SK-N-SH (cell line): ENCODE measurements at regions not wholly inside any gene's neighbourhood (a gene's known extent, or its start where the extent isn't known, plus 50 kb on each side); places are given as distances from the start of the nearest gene placed in this dataset.
A peak's percentile ranks its signal among the peaks of the same experiment; 100 is the strongest.

Experiments used
- CTCF ChIA-PET: fragments of 300-600, 350-600 bp; formaldehyde crosslinking; extraction: SDS; loops from one replicate; lab custom pipeline; 2021; lab: Yijun Ruan, JAX
- POLR2A ChIA-PET: fragments of 350-600 bp; sonication (Branson Sonifier 250); formaldehyde crosslinking; extraction: SDS; loops from one replicate; lab custom pipeline; 2020; ENCODE audit warnings: antibody characterized with exemption, inconsistent platforms; lab: Yijun Ruan, JAX
- DNase-seq: peaks from one replicate; pipeline ENCODE4 v3.0.0; 2012
- H2AFZ ChIP-seq: fragments of 200-600 bp; sonication (generic); 2 replicates; pipeline ENCODE4 v1.8.1; 2016; ENCODE audit warnings: antibody characterized with exemption, mild to moderate bottlenecking, low read depth
- H3F3A ChIP-seq: fragments of 200-600 bp; sonication (generic); replicated peaks from 2 replicates; pipeline ENCODE3; 2016; ENCODE audit warnings: antibody characterized with exemption, mild to moderate bottlenecking; ENCODE audit not compliant: insufficient read depth
- H3K27ac ChIP-seq, 2 experiments: fragments of 200-500 bp in 1 of 2; fragments of 200-600 bp in 1 of 2; sonication (Bioruptor generic) in 1 of 2; sonication (generic), shearing (Covaris generic) in 1 of 2; 2 replicates each; pipeline versions ENCODE4 v1.5.1 to v1.6.1; 2014 to 2016; ENCODE audit warnings: low read depth in 2 of 2, inconsistent platforms in 1 of 2, low read length in 1 of 2, mild to moderate bottlenecking in 1 of 2, mixed read lengths in 1 of 2
- H3K27me3 ChIP-seq: fragments of 200-600 bp; sonication (generic), shearing (Covaris generic); 2 replicates; pipeline ENCODE4 v1.6.1; 2016; ENCODE audit warnings: mixed run types; ENCODE audit not compliant: insufficient read depth
- H3K36me3 ChIP-seq, 2 experiments: fragments of 200-500 bp in 1 of 2; fragments of 200-600 bp in 1 of 2; sonication (Bioruptor generic) in 1 of 2; sonication (generic) in 1 of 2; replicated peaks in 1 of 2; 2 replicates each; pipeline versions ENCODE3 to v1.5.1; 2014 to 2016; ENCODE audit warnings: low read length in 1 of 2, mild to moderate bottlenecking in 1 of 2; ENCODE audit not compliant: insufficient read depth in 2 of 2, control insufficient read depth in 1 of 2
- H3K4me1 ChIP-seq, 2 experiments: fragments of 200-500 bp in 1 of 2; fragments of 200-600 bp in 1 of 2; sonication (Bioruptor generic) in 1 of 2; sonication (generic), shearing (Covaris generic) in 1 of 2; 2 replicates each; pipeline versions ENCODE4 v1.5.1 to v1.6.1; 2014 to 2016; ENCODE audit warnings: low read depth in 1 of 2, low read length in 1 of 2, mixed run types in 1 of 2; ENCODE audit not compliant: insufficient read depth in 2 of 2, control insufficient read depth in 1 of 2
- H3K4me2 ChIP-seq: fragments of 200-600 bp; sonication (generic), shearing (Covaris generic); 2 replicates; pipeline ENCODE4 v1.6.1; 2017; ENCODE audit warnings: mixed run types
- H3K4me3 ChIP-seq, 2 experiments: fragments of 200-500 bp in 1 of 2; fragments of 200-600 bp in 1 of 2; sonication (Bioruptor generic) in 1 of 2; sonication (generic), shearing (Covaris generic) in 1 of 2; 2 replicates each; pipeline versions ENCODE4 v1.5.1 to v1.8.1; 2014 to 2016; ENCODE audit warnings: low read depth in 2 of 2, inconsistent platforms in 1 of 2, low read length in 1 of 2, mild to moderate bottlenecking in 1 of 2, mixed read lengths in 1 of 2, moderate library complexity in 1 of 2
- H3K79me2 ChIP-seq: fragments of 200-600 bp; sonication (generic); 2 replicates; pipeline ENCODE4 v1.8.1; 2017; ENCODE audit warnings: mild to moderate bottlenecking; ENCODE audit not compliant: insufficient read depth
- H3K9ac ChIP-seq: fragments of 200-600 bp; sonication (generic); 2 replicates; pipeline ENCODE4 v1.6.1; 2017; ENCODE audit warnings: mixed run types
- H3K9me2 ChIP-seq: fragments of 200-600 bp; sonication (generic); 2 replicates; pipeline ENCODE4 v1.6.1; 2017; ENCODE audit warnings: mixed run types
- H3K9me3 ChIP-seq: fragments of 200-600 bp; sonication (generic); 2 replicates; pipeline ENCODE4 v1.6.1; 2017; ENCODE audit warnings: mixed run types, mild to moderate bottlenecking, moderate library complexity
- H4K20me1 ChIP-seq: fragments of 200-600 bp; sonication (generic); 2 replicates; pipeline ENCODE4 v1.6.1; 2017; ENCODE audit warnings: mild to moderate bottlenecking, mixed run types; ENCODE audit not compliant: insufficient read depth
- CTCF ChIP-seq: fragments of 200-600 bp; sonication (generic); IDR thresholded peaks from 2 replicates; pipeline ENCODE4 v1.6.1; 2017; ENCODE audit warnings: antibody characterized with exemption, mild to moderate bottlenecking, moderate library complexity
- ELF1 ChIP-seq: IDR thresholded peaks from 2 replicates; pipeline ENCODE4 v1.4.0; 2012
- EP300 ChIP-seq, 2 experiments: IDR thresholded peaks; 2 replicates each; pipeline versions ENCODE4 v1.4.0 to v1.6.1; 2012; ENCODE audit warnings: borderline replicate concordance in 1 of 2, low read depth in 1 of 2, low read length in 1 of 2
- FOSL2 ChIP-seq: IDR thresholded peaks from 2 replicates; pipeline ENCODE4 v1.4.0; 2012; ENCODE audit warnings: low read depth, mild to moderate bottlenecking, moderate library complexity, borderline replicate concordance
- FOXJ3 ChIP-seq: sonication (generic); formaldehyde crosslinking; IDR thresholded peaks from 2 replicates; pipeline ENCODE4 v1.5.1; 2020; ENCODE audit warnings: mild to moderate bottlenecking, missing genetic modification reagents
- FOXM1 ChIP-seq: IDR thresholded peaks from 2 replicates; pipeline ENCODE4 v1.4.0; 2012; ENCODE audit warnings: low read depth, mild to moderate bottlenecking
- GABPA ChIP-seq: IDR thresholded peaks from 2 replicates; pipeline ENCODE4 v1.4.0; 2012; ENCODE audit warnings: low read depth, mild to moderate bottlenecking
- IRF3 ChIP-seq: fragments of 150-350 bp; IDR thresholded peaks from 2 replicates; pipeline ENCODE4 v1.6.1; 2016; ENCODE audit warnings: mild to moderate bottlenecking, low read depth, low read length
- MEF2A ChIP-seq: IDR thresholded peaks from 2 replicates; pipeline ENCODE4 v1.4.0; 2012; ENCODE audit warnings: low read depth, borderline replicate concordance
- MXI1 ChIP-seq: IDR thresholded peaks from 2 replicates; pipeline ENCODE4 v1.6.1; 2012; ENCODE audit warnings: mild to moderate bottlenecking, low read depth, low read length, improper control_type of control experiment
- NFIC ChIP-seq: IDR thresholded peaks from 2 replicates; pipeline ENCODE4 v1.4.0; 2012; ENCODE audit warnings: borderline replicate concordance
- POLR2AphosphoS5 ChIP-seq: IDR thresholded peaks from 2 replicates; pipeline ENCODE4 v1.6.1; 2012; ENCODE audit warnings: low read depth, low read length
- RFX5 ChIP-seq: IDR thresholded peaks from 2 replicates; pipeline ENCODE4 v1.6.1; 2012; ENCODE audit warnings: mild to moderate bottlenecking, improper control_type of control experiment, low read length
- RXRA ChIP-seq: IDR thresholded peaks from 2 replicates; pipeline ENCODE4 v1.4.0; 2012; ENCODE audit warnings: low read depth, mild to moderate bottlenecking, borderline replicate concordance
- SIN3A ChIP-seq: IDR thresholded peaks from 2 replicates; pipeline ENCODE4 v1.6.1; 2012; ENCODE audit warnings: low read depth, mild to moderate bottlenecking, low read length, moderate library complexity, borderline replicate concordance
- SMC3 ChIP-seq: IDR thresholded peaks from 2 replicates; pipeline ENCODE4 v1.6.1; 2012; ENCODE audit warnings: low read depth, low read length, improper control_type of control experiment
- TCF12 ChIP-seq: IDR thresholded peaks from 2 replicates; pipeline ENCODE4 v1.4.0; 2012
- TEAD4 ChIP-seq: IDR thresholded peaks from 2 replicates; pipeline ENCODE4 v1.4.0; 2012; ENCODE audit warnings: mild to moderate bottlenecking, borderline replicate concordance; ENCODE audit not compliant: insufficient read depth
- USF2 ChIP-seq: fragments of 150-350 bp; IDR thresholded peaks from 2 replicates; pipeline ENCODE4 v1.6.1; 2017; ENCODE audit warnings: antibody characterized with exemption, low read length, low read depth, borderline replicate concordance
- WGBS: methylation state at CpG from one replicate; pipeline ENCODE4 v1.1.6; 2017; ENCODE audit warnings: low lambda C conversion rate; 5-methylcytosine and 5-hydroxymethylcytosine counted together
- TF ChIP-seq, protein P1 (sequence below): IDR thresholded peaks from 2 replicates; pipeline ENCODE4 v1.6.1; 2012; ENCODE audit warnings: mild to moderate bottlenecking, low read depth, low read length, moderate library complexity
- TF ChIP-seq, protein P2 (sequence below): IDR thresholded peaks from 2 replicates; pipeline ENCODE4 v1.4.0; 2012; ENCODE audit warnings: low read depth, borderline replicate concordance
- TF ChIP-seq, protein P3 (sequence below): IDR thresholded peaks from 2 replicates; pipeline ENCODE4 v1.4.0; 2012; ENCODE audit warnings: low read depth, borderline replicate concordance
- TF ChIP-seq, protein P4 (sequence below): IDR thresholded peaks from 2 replicates; pipeline ENCODE4 v1.4.0; 2012; ENCODE audit warnings: low read depth

DNA sequence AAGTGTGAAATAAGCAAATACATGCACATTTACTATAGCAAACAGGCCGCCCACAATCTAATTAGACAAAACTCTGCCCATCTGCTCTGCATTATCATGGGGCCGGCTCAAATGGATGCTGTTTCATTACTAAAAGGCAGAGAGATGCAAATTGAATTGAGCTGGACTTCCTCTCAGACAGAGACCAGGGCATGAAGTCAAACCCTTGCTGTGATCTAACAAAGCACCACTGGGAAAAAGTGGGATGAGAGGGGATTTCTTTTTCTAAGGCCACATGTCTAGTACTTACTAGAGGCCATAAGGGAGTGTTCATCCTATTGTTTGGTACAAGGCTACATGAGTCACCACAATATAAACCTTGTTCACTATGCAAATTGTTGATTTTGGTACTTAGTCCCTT lies 614.7 kb downstream of the ISL1 start:
- ChIA-PET CTCF (interaction anchor here (0.8 to 1.9 kb wide), 12 partner anchors 10 to 1039 kb away, joined by 3 to 12 read pairs (median 4); partner anchors contain the start of gene ISL1), POLR2A (interaction anchor here (0.7 to 2.5 kb wide), 13 partner anchors 9 to 1034 kb away, joined by 3 to 22 read pairs (median 4); partner anchors contain the start of gene ISL1)
- H2AFZ ChIP-seq = no peak overlapping the region
- H3K36me3 ChIP-seq = no peaks in the 10 kb centered on the region
- H3K79me2 ChIP-seq = no peaks in the 10 kb centered on the region
- no peak overlapping the region for H3K4me2 ChIP-seq
- H4K20me1 ChIP-seq = no peaks in the 10 kb centered on the region
- no peaks in the 10 kb centered on the region for H3F3A ChIP-seq
- H3K27ac ChIP-seq = peak overlapping the region in 1 of 2 experiments; percentile 100; a peak in 3 of 4 replicates
- no peaks in the 10 kb centered on the region for H3K9me3 ChIP-seq
- H3K4me1 ChIP-seq = peaks cover 0 to 41% of the 10 kb centered on the region in 2 experiments; a peak in 2 of 4 replicates
- H3K9ac ChIP-seq = no peak overlapping the region
- no peaks in the 10 kb centered on the region for H3K27me3 ChIP-seq
- WGBS = 14% methylated on average over 2 of the region's 2 CpGs
- no peaks in the 10 kb centered on the region for H3K9me2 ChIP-seq
- peak; percentile 79 for DNase-seq
- H3K4me3 ChIP-seq = no peak overlapping the region
- peak; percentile 9; the same call in 1 of the 2 replicates for TF ChIP-seq SMC3
- no peak for TF ChIP-seq FOSL2
- 0 out of 2 replicates have a peak, but pooled peaks have one; percentile 44 for TF ChIP-seq RFX5
- TF ChIP-seq MXI1 = peak; percentile 77
- peak; percentile 74 for TF ChIP-seq TCF12
- no peak for TF ChIP-seq NFIC
- peak; percentile 96 for TF ChIP-seq FOXJ3 (CRISPR knock-in tag)
- no peak for TF ChIP-seq FOXM1
- TF ChIP-seq GABPA = no peak
- TF ChIP-seq, protein P1, sequence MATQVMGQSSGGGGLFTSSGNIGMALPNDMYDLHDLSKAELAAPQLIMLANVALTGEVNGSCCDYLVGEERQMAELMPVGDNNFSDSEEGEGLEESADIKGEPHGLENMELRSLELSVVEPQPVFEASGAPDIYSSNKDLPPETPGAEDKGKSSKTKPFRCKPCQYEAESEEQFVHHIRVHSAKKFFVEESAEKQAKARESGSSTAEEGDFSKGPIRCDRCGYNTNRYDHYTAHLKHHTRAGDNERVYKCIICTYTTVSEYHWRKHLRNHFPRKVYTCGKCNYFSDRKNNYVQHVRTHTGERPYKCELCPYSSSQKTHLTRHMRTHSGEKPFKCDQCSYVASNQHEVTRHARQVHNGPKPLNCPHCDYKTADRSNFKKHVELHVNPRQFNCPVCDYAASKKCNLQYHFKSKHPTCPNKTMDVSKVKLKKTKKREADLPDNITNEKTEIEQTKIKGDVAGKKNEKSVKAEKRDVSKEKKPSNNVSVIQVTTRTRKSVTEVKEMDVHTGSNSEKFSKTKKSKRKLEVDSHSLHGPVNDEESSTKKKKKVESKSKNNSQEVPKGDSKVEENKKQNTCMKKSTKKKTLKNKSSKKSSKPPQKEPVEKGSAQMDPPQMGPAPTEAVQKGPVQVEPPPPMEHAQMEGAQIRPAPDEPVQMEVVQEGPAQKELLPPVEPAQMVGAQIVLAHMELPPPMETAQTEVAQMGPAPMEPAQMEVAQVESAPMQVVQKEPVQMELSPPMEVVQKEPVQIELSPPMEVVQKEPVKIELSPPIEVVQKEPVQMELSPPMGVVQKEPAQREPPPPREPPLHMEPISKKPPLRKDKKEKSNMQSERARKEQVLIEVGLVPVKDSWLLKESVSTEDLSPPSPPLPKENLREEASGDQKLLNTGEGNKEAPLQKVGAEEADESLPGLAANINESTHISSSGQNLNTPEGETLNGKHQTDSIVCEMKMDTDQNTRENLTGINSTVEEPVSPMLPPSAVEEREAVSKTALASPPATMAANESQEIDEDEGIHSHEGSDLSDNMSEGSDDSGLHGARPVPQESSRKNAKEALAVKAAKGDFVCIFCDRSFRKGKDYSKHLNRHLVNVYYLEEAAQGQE = no peak
- TF ChIP-seq MEF2A = no peak
- no peak for TF ChIP-seq RXRA
- TF ChIP-seq CTCF = no peak
- TF ChIP-seq TEAD4 = 0 out of 2 replicates have a peak, but pooled peaks have one; percentile 46
- TF ChIP-seq, protein P2, sequence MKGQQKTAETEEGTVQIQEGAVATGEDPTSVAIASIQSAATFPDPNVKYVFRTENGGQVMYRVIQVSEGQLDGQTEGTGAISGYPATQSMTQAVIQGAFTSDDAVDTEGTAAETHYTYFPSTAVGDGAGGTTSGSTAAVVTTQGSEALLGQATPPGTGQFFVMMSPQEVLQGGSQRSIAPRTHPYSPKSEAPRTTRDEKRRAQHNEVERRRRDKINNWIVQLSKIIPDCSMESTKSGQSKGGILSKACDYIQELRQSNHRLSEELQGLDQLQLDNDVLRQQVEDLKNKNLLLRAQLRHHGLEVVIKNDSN = no peak
- TF ChIP-seq POLR2AphosphoS5 = peak; percentile 68; the same call in 1 of the 2 replicates
- TF ChIP-seq IRF3 = no peak
- no peak for TF ChIP-seq USF2
- no peak for TF ChIP-seq ELF1
- TF ChIP-seq, protein P3, sequence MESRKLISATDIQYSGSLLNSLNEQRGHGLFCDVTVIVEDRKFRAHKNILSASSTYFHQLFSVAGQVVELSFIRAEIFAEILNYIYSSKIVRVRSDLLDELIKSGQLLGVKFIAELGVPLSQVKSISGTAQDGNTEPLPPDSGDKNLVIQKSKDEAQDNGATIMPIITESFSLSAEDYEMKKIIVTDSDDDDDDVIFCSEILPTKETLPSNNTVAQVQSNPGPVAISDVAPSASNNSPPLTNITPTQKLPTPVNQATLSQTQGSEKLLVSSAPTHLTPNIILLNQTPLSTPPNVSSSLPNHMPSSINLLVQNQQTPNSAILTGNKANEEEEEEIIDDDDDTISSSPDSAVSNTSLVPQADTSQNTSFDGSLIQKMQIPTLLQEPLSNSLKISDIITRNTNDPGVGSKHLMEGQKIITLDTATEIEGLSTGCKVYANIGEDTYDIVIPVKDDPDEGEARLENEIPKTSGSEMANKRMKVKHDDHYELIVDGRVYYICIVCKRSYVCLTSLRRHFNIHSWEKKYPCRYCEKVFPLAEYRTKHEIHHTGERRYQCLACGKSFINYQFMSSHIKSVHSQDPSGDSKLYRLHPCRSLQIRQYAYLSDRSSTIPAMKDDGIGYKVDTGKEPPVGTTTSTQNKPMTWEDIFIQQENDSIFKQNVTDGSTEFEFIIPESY = no peak
- peak in 1 of 2 experiments; percentile 99; a peak in 2 of 4 replicates for TF ChIP-seq EP300 (IDR thresholded peaks at IDR 0.05; ENCODE audit: borderline replicate concordance in 1 of 2, low read depth in 1 of 2, low read length in 1 of 2)
- no peak for TF ChIP-seq SIN3A
- TF ChIP-seq, protein P4, sequence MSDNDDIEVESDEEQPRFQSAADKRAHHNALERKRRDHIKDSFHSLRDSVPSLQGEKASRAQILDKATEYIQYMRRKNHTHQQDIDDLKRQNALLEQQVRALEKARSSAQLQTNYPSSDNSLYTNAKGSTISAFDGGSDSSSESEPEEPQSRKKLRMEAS = no peak
